Ovary (tissue), 7 donors: ENCODE measurements at regions not wholly inside any gene's neighbourhood (a gene's known extent, or its start where the extent isn't known, plus 50 kb on each side); places are given as distances from the start of the nearest gene placed in this dataset.

Experiments used
- DNase-seq, 5 donors: peaks; one replicate each; pipeline ENCODE4 v3.0.0-alpha.2; 2019 to 2020
- H3K27ac ChIP-seq, 2 donors: fragments of 200-600 bp; one replicate each; pipeline versions ENCODE4 v1.5.1 to v1.8.0; 2019 to 2022
- H3K27me3 ChIP-seq: fragments of 200-600 bp; one replicate; pipeline ENCODE4 v1.8.0; 2022
- H3K36me3 ChIP-seq: fragments of 200-600 bp; sonication (generic); one replicate; pipeline ENCODE4 v1.5.1; 2019
- H3K4me1 ChIP-seq: one replicate; pipeline ENCODE4 v1.8.1; 2013; ENCODE audit warnings: mild to moderate bottlenecking, moderate library complexity; ENCODE audit not compliant: insufficient read depth
- H3K4me3 ChIP-seq: fragments of 200-600 bp; sonication (generic); one replicate; pipeline ENCODE4 v1.5.1; 2017
- H3K9me3 ChIP-seq, 2 donors: fragments of 200-600 bp in 1 of 2; sonication (generic) in 1 of 2; one replicate each; pipeline versions ENCODE4 v1.5.1 to v1.8.1; 2013 to 2019; ENCODE audit warnings: mild to moderate bottlenecking in 1 of 2, moderate library complexity in 1 of 2
- CTCF ChIP-seq, 3 donors: fragments of 450-650 bp in 2 of 3; fragments of 200-600 bp in 1 of 3; IDR thresholded peaks; one replicate each; pipeline versions ENCODE4 v1.5.1 to v1.8.0; 2016 to 2022; ENCODE audit warnings: antibody characterized with exemption in 3 of 3, mild to moderate bottlenecking in 1 of 3
- EP300 ChIP-seq: sonication (generic); formaldehyde crosslinking; IDR thresholded peaks from one replicate; pipeline ENCODE4 v1.6.1; 2017; ENCODE audit warnings: antibody characterized with exemption
- POLR2A ChIP-seq: fragments of 450-650 bp; IDR thresholded peaks from one replicate; pipeline ENCODE4 v1.6.1; 2017; ENCODE audit warnings: antibody characterized with exemption, mild to moderate bottlenecking, moderate library complexity
- WGBS, 3 donors: extraction: QIAGEN DNeasy Blood & Tissue Kit in 1 of 3; methylation state at CpG; one replicate each; pipeline versions ENCODE4 v1.1.5 to v1.1.7; 2013 to 2017; 5-methylcytosine and 5-hydroxymethylcytosine counted together
- intact Hi-C, 4 donors: fragments of 100-400 bp; cut with DNase I; formaldehyde crosslinking; loops; one replicate each; pipeline versions ENCODE4 v1.11.0 to v1.15.1; 2022 to 2023
- donor health status: DM: no; HTN: no; CAD: no; lungs with moderate emphysema.
- donor health status: DM: no; HTN: no; CAD: no.
- donor health status: Bipolar disorder and iron deficiency.
- donor health status: DM: no; HTN: no; CAD: no.
- donor health status: DM: yes; HTN: yes; CAD: no.

GRCh38 chr6:163659803-163660202, 245.3 kb downstream of the QKI start:
- 89 to 97% (median 93%) methylated on average over 4 of the region's 4 CpGs for WGBS, 3 donors
- Histone ChIP-seq H3K27me3 (no peaks in the 10 kb centered on the region), H3K27ac (no peak overlapping the region), H3K9me3 (no peaks in the 10 kb centered on the region), H3K36me3 (no peaks in the 10 kb centered on the region), H3K4me3 (no peak overlapping the region), H3K4me1 (no peaks in the 10 kb centered on the region)
- intact Hi-C loops: no loop called here
- no peak for DNase-seq
- TF ChIP-seq EP300 (no peak), CTCF (IDR thresholded peaks at IDR 0.05) (no peak), POLR2A (no peak)

- H3K27me3 ChIP-seq: no peaks in the 10 kb centered on the region
- H3K27ac ChIP-seq: no peak overlapping the region
- H3K4me1 ChIP-seq: no peaks in the 10 kb centered on the region
- intact Hi-C loops: no loop called here
- TF ChIP-seq CTCF (IDR thresholded peaks at IDR 0.05) (no peak), POLR2A (no peak), EP300 (no peak)
- 82 to 89% (median 86%) methylated on average over 7 of the region's 7 CpGs for WGBS, 3 donors
- H3K4me3 ChIP-seq: no peak overlapping the region
- H3K9me3 ChIP-seq: no peaks in the 10 kb centered on the region
- no peaks in the 10 kb centered on the region for H3K36me3 ChIP-seq
- no peak for DNase-seq
Measured at GRCh38 chr6:163655217-163656121, 241.0 kb downstream of the QKI start.

GRCh38 chr6:163651915-163652668, 237.6 kb downstream of the QKI start:
- H3K36me3 ChIP-seq: no peaks in the 10 kb centered on the region
- no peaks in the 10 kb centered on the region for H3K4me1 ChIP-seq
- DNase-seq: no peak
- H3K9me3 ChIP-seq: no peaks in the 10 kb centered on the region
- TF ChIP-seq CTCF (IDR thresholded peaks at IDR 0.05): no peak
- no peak for TF ChIP-seq POLR2A
- TF ChIP-seq EP300: no peak
- intact Hi-C loops: no loop called here
- H3K27me3 ChIP-seq: no peaks in the 10 kb centered on the region
- H3K4me3 ChIP-seq: no peak overlapping the region
- 73 to 76% (median 73%) methylated on average over 7 of the region's 7 CpGs for WGBS, 3 donors
- H3K27ac ChIP-seq: no peak overlapping the region

- no peaks in the 10 kb centered on the region for H3K9me3 ChIP-seq
- no peak for TF ChIP-seq CTCF (IDR thresholded peaks at IDR 0.05)
- TF ChIP-seq EP300: no peak
- no peak for TF ChIP-seq POLR2A
- no peaks in the 10 kb centered on the region for H3K4me1 ChIP-seq
- H3K27ac ChIP-seq: no peak overlapping the region
- no peaks in the 10 kb centered on the region for H3K36me3 ChIP-seq
- intact Hi-C loops: no loop called here
- WGBS, 3 donors: 86 to 91% (median 90%) methylated on average over 3 of the region's 3 CpGs
- DNase-seq: no peak
- no peaks in the 10 kb centered on the region for H3K27me3 ChIP-seq
- no peak overlapping the region for H3K4me3 ChIP-seq
Measured at GRCh38 chr6:163651426-163651825, 236.9 kb downstream of the QKI start.
